Activated CD4-positive, alpha-beta T cell treated with anti-CD3 and anti-CD28 coated beads, Interleukin-2, amount 50 U/mL, for 48 hours (primary cell): ENCODE measurements at regions not wholly inside any gene's neighbourhood (a gene's known extent, or its start where the extent isn't known, plus 50 kb on each side); places are given as distances from the start of the nearest gene placed in this dataset.

Experiments used
- DNase-seq, 2 experiments: peaks; one replicate each; pipeline ENCODE4 v3.0.0-alpha.2; 2020

DNA sequence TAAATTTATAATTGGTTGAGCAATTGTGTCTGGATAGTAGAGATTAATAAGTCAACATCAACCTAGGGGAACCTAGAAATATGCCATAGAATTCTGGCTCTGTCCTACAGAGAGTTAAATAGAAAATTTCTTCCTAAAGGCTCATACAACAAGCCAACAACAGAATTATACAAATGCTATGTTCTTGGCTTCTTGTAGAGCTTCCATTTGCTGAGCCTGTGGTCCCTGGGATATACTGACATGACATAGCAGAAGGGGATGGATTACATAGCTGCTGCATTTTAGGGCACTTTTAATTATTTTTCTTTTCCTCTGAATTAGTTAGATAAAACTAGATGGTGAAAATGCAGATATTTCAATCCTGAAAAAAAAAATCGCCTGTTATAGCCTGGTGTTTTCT, 95.5 kb upstream of the ST6GAL2 start:
- no peak for DNase-seq

DNA sequence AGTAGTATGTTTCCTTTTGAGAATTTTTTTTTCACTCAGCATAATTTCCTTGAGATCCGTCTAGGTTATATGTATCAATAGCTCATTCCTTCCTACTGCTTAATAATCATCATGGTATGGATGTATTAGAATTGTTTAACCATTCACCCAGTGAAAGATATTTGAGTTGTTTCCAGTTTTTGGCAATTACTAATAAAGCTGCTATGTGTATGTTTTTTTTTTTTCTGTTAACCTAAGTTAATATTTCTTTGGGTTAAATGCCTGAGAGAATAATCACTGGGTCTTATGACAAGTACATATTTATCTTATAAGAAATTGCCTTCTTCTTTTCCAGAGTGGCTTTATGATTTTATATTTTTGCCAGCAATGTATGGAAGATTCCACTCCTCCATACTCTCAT, 96.4 kb upstream of the ST6GAL2 start:
- DNase-seq = no peak

DNA sequence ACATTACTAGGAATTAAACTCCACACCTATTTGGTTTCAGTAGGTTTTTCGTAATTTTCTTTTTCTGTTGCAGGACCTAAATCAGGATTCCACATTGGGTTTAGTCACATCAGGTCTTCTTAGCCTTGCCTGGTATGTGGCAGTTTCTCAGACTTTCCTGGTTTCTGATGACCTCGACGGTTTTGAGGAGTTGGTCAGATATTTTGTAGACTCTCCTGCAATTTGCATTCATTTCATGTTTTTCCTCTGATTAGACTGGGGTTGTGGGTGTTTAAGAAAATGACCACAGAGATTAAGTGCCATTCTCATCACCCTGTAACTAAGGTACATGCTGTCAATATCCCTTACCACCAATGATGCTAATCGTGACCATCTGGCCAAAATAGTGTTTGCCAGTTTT, 97.3 kb upstream of the ST6GAL2 start:
- DNase-seq = no peak

DNA sequence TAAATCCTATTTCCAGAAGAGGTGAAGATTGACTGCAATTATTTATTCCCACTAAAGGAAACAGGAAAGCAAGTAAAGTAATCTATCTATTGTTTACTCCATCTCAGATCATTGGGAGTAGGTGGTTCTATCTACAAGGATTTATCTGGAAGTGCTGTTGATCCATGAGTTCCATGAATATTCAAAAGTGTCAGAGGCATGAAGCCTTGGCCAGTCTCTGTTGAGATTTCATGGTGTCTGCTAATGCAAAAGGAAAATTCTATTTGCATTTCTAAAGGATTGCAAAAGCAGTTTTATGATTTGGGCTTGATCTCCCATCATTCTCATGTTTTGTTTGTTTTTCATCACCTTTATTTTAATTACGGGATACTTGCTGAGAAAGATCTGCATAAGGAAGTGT, 102.4 kb upstream of the ST6GAL2 start:
- no peak for DNase-seq

DNA sequence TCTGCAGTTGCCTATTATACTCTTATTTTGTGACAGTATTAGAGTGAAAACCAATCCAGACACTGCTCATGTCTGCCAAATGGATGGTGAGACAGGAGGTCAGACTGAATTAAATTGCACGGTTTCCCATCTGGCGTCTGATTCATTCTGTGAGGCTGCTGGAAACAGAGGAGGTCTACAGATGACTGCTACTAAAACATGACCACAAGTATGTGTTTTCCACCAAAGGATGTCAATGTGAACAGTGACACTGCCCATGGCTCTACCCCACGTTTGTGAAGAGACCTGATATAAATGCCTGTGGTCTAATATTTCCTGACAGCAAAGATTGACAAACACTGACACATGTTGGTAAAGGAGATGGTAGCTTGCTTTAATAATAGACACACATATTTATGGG, 104.3 kb upstream of the ST6GAL2 start:
- DNase-seq = no peak

DNA sequence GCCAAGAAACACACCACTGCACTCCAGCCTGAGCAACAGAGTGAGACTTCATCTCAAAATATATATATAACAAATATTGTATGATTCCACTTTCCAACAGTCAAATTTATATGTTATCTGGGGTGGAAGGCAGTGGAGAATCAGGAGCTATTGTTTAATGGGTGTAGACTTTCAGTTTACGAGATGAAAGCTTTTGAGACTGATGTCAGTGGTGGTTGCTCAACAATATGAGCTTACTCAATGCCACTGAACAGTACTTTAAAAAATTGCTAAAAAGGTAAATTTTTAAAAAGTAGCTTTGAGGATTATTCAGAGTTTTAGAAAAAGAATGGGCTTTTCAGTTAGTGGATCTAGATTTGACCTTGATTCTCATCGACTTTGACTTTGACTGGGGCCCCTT, 105.9 kb upstream of the ST6GAL2 start:
- DNase-seq = no peak

DNA sequence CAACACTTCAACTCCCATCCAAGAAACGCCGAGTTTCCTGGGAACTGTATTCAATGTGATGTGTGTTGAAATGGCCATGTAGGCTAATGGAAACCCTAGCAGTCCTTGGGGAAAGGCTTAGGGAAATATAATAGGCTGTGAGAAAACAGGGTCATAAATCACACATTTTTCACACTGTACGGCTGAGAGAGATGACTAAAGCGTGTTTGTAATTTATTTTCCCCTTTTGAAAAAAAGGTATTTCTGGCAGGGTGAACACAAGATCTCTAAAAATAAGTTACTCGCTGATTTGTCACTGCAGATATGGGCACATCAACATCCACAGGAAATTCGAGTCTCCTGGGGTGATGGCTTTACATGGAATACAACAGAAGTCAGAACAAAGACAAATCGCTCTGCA, 109.6 kb upstream of the ST6GAL2 start:
- DNase-seq = no peak

DNA sequence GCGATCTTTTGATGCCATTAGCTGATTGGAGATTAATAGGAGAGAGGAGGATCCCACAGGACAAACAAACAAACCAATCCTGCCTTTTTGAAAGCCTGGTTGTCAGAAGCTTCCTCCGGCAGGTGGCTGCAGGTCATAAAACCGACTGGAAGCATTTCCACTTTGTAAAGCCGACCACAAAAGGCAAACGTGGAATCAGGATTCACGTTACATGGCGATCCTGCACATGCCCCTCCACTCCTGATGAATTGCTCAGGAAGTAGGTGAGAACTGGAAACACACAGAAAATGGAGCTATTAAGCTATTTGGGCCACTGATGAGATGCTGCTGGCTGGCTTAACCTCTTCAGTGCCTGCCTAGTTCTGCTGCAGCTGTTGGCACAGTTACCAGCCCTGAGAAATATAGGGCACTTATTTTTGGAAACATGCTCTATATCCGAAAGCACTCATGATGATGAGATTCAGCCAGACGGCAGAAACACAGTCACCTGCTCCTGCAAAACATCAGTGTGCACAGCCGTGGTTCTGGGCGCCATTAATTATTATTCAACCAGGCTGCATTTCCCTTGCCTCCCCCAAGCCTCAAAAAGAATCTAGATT, 110.3 kb upstream of the ST6GAL2 start:
- no peak for DNase-seq

DNA sequence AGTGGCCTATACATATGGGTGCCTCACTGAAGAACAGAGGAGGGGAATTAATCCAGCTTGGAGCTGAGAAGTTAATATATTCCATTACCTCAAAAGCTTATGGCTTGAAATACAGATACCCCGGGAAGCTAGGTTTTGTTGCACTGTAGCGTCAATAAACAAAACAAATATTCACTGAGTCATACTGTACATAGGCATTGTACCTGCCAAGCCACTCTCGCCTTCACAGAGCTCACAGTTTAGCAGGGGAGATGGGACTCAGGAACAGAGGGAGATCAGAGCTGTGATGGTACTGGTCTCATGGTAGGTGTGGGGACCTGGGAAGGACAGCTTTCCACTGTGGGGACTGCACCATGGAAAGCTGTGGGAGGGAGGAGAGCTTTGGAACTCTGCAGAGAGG, 111.2 kb upstream of the ST6GAL2 start:
- no peak for DNase-seq

DNA sequence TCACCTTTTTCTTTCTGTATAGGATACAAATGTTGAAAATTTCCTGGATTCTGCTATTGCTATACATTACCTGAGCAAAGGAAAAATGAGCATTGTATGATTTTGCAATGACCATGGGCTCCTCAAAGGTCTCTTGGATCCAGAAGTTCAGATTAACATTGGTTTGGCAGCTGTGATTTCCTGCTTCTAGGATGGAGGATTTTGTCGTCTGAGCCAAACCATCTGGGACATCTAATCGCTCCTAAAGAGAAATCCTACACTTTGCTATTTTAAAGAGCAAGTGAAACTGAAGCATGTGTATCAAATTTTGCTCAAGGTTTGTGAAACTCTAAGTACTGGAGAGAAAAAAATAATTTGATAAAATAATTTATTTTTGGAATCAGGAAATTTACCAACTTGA, 115.1 kb upstream of the ST6GAL2 start:
- no peak for DNase-seq

DNA sequence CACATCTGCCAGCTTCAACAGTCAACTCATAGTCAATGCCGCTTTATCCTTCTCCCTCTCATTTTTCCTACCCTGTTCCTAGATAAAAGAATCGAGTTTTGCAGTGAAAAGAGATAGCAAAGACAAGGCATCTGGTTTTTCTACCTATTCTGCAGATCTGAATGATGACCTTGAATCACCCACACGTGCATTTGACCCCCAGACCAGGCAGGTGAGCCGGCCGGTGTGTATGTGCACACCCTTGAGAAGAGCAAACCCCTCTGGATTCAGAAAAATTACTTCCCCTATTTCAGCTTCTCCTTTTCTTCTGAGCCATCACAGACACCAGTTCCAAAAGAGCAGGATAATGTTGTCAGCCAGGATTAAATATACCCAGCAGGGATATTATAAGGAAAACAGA, 115.6 kb upstream of the ST6GAL2 start:
- no peak for DNase-seq

DNA sequence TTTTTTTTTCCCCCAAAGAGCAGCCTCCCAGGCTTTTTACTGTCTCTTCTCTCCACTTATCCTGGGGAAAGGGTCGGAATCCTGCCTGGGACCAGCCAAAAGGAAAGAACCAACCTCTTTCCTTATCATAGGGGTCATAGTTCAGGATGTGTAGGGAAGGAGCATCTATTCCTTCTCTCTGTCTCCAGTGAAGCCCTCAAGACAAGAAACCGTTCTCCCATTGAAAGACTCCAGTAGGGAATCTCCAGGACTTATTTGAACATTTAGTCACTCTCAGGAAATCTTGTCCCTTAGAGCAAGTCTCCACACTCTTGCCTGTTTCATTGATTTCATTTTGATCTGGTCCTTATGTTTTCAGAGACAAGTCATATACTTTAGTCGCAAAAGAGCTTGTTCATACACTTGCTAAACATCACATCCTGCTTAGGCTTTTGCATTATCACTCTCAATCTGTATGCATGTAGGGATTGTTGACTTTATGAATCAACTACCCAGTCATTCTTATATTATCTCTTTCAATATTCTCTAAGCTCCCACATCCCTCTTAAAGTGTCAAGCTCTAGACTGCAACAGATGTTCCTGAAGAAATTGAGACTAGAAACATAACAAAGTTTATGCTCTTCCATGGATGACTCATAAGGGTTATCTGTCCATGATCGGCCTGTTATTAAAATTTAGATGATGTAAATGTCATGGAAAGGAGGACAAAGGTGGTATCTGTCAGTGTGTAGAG, 116.2 kb upstream of the ST6GAL2 start:
- no peak for DNase-seq

DNA sequence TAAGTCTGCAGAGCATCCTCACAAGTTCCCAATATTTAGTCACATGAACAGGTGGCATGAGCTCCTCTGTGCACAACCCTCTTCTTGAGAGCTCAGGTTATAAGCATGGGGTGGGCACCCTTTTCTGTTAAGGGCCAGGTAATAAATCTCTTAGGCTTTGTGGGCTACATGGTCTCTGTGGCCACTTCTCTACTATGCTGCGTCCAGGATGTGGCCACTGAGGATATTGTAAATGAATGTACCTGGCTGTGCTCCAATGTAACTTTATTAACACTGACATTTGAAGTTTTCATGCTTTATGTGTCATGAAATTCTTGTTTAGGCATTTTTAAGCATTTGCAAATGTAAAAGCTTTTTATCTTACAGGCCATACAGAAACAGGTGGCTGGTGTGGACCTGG, 116.8 kb upstream of the ST6GAL2 start:
- no peak for DNase-seq

DNA sequence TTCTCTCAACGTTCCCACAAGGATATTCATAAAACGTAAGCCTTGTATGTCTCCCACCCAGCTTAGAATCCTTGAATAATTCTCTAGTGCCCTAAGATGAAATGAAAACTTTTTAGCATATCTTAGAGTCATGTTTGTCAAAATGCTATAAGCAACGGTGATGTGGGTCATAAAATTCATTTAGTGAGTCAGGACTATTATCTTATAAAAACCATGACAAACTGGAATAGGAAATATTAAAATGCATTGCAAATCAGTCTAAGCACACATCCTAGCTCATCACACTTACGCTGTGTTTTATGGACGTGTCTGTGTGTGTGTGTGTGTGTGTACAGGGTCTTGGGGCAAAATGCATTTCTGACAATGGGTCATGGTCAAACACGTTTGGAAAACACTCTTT, 119.9 kb upstream of the ST6GAL2 start:
- DNase-seq = no peak

DNA sequence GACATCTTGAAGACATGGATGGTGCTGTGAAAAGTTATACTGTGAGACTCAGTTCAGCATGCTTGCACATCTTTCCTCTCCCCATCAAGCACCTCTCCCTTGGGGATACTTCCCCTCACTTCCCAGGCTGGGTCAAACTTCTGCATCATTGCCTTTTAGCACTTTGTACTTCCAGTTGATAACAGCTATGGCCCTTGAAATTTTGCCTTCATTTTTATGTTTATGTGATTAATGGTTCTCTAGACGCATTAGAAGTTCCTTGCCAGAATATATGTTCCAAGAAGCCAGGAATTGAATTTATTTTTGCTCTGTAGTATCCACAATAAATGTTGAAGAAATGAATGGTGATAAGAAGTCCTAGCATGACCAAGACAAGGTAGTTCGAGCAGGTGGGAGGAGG, 120.9 kb upstream of the ST6GAL2 start:
- DNase-seq = no peak

DNA sequence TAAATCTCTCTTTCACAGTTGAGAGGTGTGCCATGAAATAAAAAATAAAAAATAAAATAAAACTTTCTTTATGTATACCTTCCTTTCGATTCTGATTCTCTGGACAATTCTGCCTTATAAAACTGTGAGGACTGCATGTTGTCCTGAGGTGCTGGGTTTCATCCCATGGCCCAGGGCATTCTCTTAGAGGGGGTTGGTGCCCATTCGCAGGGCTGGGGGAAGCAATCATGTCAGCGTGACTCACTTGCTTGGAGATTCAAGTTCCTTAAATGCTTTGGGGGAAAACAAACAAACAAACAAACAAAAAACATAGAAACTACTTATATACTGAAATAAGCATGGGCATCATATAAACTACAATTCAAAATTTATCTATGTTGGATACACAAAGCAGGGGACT, 122.0 kb upstream of the ST6GAL2 start:
- no peak for DNase-seq

DNA sequence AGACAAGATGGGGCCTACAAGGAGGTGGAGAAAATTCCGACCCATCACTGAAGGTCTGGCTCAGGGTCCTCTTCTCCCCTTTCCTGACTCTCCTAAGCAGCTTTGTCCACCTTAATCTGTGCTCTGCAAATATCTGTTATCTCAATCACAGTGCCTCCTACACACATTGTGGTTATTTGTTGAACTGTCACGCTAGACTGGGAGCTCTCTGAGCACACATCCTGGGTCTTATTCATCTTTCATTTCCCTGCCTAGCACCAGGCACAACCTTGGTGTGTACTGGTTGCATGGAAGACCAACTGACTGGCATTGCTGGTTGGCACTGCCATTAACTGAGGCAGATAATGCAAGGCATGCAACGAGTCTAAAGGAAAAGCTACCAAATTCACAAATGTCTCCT, 122.9 kb upstream of the ST6GAL2 start:
- no peak for DNase-seq

DNA sequence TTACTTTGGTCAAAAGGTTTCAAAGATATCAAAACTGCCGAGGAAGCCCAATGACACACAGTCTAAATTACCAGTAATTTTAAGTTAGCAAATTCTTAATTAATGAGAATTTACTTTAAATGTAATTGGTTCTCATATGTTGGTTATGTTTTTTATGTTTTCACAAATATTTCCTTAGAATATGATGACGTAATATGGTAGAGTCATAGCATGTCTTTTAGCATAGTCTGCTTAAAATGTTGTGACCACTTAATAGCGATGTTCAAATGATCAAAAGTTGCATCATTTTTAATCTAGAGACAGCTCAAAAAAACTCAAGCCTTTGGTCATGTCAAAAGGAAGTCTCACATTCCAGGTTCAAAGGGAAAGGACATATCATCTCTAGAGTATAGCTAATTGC, 123.3 kb upstream of the ST6GAL2 start:
- DNase-seq = no peak

DNA sequence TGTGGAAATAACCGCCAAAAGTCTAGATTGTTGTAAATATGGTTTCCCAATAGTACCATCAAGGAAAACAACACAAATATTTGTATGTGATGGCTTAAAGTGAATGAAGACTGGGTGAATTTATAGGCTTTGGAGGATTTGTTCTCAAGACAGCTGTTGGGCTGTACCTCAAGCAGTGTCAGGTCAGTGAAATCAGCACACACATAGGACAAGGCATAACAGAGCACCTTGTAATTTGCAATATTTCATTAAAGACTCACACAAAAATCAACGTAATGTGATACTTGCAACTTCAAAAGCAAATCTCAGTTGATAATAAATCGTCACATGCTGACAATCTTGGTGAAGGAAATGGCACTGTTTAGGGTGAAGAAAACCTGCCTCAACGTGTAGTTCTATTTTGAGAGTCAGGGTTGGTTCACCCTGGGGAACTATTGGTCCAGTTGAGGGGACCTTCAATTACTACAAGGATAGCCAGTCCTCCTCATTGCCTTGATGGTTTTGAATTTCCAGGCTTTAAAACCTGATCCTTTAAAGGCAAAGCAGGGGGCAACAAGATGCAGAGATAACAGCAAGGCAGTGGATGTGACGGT, 126.8 kb upstream of the ST6GAL2 start:
- no peak for DNase-seq

DNA sequence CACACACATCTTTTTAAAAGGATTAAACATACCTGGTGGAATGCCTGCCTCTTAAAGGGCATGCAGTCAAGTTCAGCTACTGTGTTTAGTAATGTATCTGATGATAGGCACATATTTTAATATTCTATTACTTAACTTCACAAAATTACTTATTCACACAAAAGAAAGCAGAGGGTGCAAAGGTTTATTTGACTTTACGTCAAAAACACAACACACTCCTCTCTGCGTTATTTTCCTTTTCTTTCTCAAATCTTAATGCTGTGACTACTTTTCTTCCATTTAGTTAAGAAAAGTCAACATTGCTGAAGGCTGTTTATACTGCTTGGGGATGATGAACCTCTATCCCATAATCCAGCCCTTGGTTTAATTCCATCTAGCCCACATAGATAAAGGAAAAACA, 127.9 kb upstream of the ST6GAL2 start:
- DNase-seq = no peak

DNA sequence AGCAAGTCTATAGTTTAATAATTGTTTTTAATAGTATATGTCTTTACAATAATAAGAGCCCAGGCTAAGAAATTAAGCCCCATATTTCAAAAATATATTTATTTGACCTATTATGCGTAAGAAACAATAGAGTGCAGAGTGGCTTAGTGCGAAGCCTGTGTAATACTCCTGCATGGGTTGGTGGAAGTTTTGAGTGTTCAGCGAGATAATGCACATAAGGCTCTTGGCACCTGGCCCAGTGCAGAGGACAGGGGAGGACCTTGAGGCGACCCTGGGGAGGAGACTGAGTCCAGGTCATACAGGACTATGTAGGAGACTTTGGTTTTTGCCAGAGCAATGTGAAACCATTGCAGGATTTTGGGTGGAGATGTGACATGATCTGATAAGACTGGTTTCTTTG, 132.4 kb upstream of the ST6GAL2 start:
- no peak for DNase-seq

DNA sequence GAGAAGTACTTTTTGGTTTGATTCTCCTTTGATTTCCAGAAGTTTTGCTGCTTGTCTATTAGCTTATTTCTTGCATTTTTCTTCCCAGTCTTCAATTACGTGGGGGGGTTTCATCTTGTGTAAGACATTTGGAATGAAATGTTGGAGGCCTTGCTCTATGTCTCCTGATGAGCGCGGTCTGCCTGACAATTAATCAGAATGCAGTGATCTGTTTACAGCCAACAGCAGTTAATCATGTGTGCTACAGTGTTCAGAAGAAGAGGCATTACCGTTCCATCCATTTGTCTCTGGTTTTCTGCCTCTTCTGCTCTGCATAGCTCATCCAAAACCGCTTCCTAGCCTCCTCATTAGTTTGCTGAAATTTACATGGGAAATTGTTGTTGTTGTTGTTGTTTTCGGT, 134.4 kb upstream of the ST6GAL2 start:
- no peak for DNase-seq

DNA sequence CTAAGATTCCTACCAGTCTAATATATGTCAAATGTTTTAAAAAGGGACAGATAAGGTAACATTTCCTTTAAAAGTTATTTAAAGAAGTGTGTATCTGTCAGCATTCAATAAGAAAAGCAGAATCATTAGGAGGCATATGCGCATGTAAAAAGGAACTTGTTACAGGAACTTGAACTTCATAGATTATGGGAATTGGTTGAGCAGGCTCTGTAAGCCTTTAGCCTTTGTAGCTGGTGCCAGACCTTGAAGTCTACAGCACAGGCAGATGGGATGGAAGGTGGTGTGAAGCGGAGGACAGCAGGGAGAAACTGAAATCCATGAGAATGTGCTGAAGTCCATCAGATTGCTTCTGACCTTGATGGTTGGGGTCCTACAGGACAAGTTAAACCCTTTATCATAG, 138.3 kb upstream of the ST6GAL2 start:
- DNase-seq = no peak

DNA sequence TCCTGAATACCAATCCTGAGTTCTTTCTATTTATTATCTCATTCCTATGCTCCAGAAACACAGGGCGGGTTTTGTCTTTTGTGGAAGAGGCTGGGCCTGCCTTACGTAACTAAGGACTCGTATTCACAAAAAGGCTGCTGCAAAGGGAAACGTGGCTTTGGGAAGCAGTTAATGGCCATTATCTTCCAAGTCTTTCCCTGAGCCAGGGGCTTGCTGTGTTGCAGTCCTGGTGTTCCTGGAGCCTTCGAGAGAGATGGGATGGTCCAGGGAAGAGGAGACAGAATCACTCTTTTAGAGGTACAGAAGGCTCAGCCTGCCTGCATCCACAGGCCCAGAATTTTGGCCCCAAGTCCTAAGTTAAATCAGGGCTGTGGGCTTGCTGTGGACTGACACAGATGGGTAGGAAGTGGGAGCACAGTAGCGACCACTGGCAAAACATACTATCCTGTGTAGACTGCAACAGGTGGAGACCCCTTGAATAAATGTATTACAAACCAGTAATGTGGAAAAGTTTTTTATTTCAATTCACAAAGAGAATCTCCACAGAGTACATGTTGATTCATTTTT, 139.4 kb upstream of the ST6GAL2 start:
- no peak for DNase-seq
